HG02970 (cell line): ENCODE measurements at regions not wholly inside any gene's neighbourhood (a gene's known extent, or its start where the extent isn't known, plus 50 kb on each side); places are given as distances from the start of the nearest gene placed in this dataset.

Source experiments
- ATAC-seq: cut with Tn5 transposase; IDR thresholded peaks from one replicate; pipeline ENCODE4 v1.9.1; 2021; ENCODE audit warnings: mild to moderate bottlenecking, moderate library complexity, moderate number of reproducible peaks; ENCODE audit not compliant: unreplicated experiment, low FRiP score

DNA sequence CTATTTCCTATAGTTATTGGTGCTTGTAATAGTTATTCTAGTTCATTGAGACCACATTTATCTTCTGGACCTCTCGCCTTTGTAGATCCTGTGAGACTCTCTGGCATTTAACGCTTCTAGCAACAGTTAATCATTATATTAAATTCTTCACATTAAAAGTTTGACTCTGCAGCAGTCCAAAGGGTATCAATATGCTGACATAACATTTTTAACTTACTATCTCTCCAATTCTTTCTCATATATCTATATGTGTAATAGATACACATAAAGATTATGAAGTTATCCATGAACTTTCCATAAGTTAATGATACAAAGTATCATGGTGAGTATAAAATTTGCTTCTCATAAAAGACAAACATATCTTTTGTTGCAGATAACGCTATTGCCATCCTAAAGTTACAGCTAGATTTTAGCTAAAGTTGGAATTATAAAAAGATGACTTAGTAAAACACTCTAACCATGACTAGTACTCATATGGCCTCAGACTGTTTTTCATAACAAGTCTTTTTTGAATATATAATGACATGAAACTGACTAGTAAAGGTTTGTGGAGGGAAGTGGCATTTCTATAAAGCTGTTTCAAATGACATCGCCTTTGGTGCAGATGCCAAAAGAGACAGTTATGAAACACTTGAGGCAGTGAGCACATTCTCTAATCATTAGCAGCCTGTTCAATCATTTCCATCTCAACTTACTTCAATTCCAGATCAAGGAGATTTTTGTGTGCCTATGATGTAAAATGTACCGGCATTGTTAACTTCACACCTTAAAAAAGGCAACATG is 379.3 kb upstream of the CBLB start:
- ATAC-seq: no peak

DNA sequence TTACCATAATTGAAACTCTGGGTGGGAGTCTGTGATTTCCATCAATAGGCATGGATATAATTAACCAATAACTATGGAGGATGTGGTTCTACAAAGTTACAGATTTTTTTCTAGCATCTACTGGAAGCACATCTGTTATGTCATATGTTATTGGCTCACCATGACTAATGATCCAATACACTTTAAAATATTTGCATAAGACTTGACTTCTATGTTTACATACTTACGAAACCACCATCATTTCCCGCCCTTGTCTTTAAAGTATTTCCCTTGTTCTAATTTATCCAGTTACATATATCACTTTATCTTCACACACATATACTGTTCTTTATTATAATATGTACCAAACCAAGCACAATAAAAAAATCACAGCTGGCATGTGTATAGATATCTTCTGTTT is 380.3 kb upstream of the CBLB start:
- ATAC-seq: no peak

DNA sequence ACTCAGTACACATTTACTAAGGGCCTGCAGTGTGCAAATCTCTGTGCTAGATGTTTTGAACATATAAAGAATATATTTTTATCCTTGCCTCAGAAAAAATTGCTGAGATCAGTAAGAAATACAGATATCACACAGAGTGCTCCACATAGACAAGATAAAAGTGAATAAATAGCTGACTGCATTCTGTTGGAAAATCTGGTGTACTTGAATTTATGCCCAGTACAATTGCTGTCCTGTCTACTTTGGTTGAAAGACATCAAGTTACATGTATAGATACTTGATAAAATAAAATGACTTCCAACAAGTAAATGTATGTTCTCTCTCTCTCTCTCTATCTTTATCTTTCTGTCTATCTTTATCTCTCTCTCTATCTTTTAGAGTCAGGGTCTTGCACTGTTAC is 381.2 kb upstream of the CBLB start:
- ATAC-seq: no peak

DNA sequence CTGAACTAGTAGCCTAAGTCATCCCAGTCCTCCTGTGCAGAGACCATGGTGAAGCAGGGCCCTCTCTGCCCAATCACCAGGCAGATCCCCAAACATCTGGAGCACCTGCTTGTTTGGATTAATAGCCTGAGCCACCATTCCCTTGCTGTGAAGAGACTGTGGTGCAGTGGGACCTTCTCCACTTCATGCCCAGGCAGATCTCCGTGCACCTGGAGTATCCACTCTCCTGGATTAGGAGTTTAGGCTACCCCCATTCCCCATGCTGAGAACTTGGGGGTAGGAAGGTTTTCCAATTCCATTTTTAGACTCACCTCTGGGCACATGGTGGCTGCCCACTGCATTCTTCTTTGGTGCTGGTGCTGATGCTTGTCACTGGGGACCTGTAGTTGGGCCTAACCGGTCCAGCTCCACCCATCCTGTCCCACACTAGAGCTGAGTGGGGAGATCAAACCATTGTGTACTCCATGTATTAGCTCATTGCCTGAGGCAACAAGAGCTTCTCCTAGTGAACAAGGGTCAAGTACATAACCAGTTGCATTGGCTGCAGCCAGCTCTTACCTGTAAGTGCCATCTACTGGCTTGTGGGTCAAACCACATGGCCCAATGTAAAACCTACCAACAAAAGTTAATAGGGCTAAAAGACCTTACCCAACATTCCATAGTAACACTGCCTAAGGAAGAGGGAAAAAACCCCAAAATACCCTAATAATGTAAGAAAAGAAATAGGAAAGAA is 382.5 kb upstream of the CBLB start:
- ATAC-seq: no peak

DNA sequence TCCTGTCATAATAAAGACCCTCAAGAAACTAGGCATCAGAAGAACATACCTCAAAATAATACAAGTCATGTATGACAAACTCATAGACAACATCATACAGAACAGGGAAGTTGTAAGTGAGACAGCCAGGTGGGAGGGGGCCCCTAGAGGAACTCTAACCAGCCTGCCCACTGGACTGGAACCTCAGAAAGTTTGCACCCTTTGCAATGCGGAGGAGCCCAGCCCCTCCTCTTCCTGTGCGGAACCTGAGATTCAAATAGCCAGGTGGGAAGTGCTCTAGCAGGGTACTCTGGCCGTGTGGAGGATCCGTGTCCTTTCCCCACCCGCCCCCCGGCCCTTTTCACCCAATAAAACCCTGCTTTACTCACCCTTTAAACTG is 387.0 kb upstream of the CBLB start:
- peak; percentile 94 for ATAC-seq

DNA sequence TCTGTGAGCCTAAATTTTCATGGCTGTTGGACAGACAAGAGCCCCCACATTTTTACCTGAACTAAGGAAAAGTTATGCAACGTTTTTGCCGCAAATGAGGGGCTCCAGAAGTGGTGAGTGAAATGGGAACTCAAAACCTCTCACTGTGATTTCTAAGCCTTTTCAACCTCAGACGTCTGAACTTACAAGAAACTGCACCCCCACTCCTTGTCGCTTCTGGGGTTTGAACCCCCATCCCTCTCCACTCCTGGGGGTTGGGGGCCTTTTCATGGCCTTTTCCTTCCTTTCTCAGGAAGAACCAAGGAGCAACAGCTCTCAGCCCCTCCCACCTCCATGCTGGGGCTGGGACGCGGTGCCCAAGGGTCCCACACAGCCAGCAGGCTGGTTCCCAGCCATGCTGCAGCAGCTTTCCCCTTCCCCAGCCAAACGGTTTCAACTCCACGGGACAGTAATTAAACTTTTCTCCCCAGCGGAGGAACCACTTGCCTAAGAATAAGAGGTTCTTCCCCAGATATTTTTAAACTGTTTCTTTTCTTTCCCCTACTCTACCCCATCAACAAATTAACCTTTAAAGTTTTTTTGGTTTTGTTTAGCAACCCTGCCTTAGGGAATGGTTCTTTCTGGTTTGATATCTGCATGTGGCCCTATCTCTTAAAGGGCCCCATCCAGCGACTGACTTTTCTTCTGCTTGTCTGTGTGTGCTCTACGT is 387.6 kb upstream of the CBLB start:
- ATAC-seq: no peak

DNA sequence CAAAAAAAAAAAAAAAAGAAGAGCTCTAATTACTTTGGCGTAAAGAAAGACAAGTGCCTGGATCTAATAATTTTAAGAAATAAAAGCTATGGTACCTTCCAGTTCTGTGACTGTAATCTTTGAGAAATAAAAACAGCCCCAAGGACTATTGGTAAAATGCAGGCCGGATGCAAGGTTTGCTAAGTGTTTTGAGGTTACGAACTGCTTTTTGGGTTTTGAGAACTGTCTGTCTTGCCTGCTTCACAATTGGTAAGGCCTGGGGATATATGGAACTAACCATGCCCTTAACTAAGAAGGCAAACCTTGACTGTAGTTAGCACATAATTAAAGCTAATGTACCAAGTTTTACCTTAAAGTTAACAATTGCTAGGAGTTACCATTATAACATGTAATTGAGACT is 388.4 kb upstream of the CBLB start:
- ATAC-seq: no peak

DNA sequence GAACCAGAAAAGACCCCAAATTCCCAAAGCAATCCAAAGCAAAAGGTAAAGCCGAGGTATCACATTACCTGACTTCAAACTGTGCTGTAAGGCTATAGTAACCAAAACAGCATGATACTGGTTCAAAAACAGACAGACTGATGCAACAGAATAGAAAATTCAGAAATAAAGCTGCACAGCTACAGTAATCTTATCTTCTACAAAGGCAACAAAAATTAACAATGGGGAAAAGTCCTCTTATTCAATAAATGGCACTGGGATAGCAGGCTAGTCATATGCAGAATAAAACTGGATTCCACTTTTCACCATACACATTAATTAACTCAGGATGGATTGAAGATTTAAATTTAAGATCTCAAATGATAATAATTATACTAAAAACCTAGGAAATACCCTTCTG is 392.6 kb upstream of the CBLB start:
- ATAC-seq: no peak

DNA sequence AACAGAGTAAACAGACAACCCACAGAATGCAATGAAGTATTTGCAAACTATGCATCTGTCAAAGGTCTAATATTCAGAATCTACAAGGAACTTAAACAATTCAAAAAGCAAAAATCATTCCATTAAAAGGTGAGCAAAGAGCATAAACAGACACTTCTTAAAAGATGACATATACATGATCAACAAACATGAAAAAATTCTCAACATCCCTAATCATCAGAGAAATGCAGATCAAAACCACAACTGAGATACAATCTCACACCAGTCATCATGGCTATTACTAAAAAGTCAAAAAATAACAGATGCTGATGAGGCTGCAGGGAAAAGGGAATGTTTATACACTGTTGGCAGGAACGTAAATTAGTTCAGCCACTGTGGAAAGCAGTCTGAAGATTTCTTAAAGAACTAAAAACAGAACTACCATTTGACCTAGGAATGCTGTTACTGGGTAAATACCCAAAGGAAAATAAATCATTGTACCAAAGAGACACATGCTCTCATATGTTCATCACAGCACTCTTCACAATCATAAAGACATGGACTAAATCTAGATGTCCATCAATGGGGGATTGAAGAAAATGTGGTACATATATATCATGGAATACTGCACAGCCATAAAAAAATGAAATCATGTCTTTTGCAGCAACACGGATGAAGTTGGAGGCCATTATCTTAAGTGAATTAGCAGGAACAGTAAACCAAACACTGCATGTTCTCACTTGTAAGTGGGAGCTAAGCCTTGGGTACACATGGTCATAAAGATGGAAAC is 393.3 kb upstream of the CBLB start:
- ATAC-seq: no peak

DNA sequence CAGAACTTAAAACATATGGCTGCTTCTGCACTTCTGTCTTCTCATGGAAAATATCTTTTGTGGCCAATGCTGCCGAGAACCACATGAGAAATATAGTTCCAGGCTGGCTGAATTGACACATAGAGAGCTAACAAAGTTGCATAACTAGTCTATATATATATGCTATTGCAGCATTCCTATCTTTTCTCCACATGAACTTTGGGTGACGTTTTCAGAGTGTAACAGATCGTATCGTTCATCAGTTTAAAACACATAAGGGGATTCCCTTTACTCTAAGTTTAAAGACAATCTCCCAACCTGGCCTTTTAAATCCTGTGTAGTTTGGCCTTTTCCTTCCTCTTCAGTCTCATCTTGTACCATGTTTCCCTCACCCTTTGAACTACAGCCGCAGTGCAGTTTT is 394.2 kb upstream of the CBLB start:
- no peak for ATAC-seq

DNA sequence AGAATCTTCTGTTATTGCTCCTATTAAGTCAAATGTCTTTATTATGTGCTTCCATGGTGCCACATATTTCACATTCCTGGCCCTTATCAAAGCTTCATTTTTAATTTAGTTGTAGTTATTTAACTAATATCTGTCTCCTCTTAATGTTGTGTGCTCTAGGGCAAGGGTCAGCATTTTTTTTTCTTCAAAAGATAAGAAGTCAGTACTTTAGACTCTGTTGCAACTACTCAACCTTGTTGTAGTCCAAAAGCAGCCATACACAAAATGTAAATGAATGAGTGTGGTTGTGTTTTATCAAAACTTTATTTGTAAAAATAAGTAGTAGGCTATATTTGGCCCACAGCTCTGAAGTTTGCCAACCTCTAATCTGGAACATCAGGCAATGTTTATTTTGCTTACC is 394.7 kb upstream of the CBLB start:
- no peak for ATAC-seq

DNA sequence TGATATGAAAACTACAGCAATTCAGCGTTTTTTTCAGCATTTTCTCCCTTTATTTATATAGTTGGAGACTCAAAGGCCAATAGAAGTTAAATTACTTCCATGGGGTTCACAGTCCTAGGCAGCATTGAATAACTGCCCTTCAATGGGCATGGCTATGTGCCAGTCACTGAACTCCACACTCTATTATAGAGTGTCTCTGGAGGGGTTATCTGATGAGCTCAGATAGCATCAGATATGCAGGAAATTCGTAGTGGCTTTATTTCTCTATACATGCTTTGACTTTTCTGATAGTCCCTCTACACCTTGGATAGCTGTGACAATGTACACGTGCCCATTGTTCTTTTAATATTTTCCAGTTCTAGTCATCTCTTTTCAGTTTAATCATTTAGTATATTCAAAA is 396.9 kb upstream of the CBLB start:
- no peak for ATAC-seq

DNA sequence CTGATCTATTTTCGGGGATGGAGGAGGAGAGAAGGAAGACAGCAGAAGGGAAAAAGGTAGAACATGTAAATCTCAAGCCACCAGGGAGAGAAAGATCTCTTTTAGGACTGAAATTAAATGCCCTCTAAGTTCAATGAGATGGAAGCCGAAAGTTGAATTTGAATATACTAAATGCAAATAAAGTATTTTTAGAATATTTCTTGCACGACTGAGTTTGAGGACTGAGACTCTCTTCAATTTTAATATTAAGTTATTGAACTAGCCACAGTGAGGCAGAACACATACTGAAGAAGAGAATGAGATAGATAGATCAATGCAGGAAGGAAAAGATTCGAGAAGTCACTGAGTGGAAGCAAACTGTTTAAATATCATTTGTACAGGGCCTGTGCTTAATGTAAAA is 399.9 kb upstream of the CBLB start:
- no peak for ATAC-seq

DNA sequence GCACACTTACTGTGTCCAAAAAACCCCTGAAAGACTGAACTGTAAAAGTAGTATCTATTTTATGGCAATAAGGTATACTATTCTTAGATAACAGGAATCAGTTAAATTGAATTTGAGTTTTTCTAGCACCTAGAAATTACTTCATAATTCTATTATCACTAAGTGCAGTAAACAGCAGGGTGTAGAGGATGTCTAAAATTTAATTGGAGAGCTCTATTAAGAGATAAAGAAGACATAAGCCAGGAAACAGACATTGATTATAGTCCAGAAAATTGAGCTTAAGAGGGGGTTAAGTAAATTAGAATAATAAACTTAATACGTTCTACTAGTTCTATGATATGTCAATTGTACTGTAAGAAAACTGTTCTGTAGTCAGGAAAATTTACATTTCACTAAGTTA is 403.5 kb upstream of the CBLB start:
- no peak for ATAC-seq

DNA sequence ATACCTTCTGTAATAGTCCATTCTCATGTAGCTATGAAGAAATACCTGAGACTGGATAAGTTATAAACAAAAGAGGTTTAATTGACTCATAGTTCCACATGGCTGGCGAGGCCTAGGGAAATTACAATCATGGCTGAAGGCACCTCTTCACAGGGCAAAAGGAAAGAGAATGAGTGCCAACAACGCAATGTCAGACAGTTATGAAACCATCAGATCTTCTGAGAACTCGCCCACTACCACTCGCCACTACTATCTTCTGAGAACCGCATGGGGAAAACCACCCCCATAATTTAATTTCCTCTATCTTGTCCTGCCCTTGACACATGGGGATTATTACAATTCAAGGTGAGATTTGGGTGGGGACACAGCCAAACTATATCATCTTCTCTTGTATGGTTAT is 406.8 kb upstream of the CBLB start:
- no peak for ATAC-seq

DNA sequence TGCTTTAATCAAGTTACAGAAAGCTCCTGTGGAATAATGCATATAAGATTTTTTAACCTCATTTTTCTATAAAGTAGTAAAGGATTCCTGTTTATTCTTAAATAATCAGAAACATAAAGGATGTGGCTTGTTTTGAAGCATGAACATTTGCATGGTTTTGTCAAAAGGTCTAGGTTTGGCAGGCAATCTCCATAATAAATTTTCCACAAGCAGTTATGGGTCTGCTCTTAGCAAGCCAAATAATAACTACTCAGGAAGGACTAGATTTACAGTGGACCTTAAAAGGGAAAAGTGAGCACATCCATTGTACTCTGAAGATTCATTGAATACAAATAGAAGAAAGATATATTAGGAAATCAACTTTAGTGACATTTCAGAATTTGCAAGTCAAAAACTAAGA is 407.3 kb upstream of the CBLB start:
- ATAC-seq: no peak

DNA sequence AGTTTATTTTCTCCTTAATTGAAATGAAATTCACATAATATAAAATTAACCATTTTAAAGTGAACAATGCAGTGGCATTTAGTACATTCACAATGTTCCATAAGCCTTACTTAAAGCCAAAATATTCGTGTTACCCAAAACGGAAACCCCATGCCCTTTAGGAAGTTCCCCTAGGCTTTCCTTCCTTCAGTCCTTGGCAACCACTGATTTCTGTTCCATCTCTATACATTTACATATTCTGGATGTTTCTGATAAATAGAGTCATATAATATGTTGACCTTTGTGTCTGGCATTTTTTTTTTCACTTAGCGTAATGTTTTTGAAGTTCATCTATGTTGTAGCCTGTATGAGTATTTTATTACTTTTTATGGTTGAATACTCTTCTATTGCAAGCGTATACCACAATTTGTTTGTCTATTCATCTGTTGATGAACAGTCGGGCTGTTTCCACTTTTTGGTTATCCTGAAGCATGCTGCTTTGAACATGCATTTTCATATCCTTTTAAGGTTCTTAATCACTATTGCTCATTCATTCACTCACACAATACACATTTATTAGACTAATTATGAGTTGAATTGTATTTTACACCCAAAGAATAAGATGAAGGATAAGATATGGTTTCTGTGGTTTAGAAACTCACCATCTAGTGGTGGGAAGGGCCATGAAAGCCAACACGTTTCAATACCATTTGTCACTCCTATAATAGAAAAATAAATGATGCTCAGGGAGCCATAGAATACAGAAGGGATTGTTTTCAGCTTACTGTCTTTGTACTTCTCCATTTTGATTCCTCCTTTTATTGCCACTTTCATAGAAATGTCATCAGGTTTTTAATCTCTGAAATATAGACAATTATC is 408.2 kb upstream of the CBLB start:
- ATAC-seq: no peak

DNA sequence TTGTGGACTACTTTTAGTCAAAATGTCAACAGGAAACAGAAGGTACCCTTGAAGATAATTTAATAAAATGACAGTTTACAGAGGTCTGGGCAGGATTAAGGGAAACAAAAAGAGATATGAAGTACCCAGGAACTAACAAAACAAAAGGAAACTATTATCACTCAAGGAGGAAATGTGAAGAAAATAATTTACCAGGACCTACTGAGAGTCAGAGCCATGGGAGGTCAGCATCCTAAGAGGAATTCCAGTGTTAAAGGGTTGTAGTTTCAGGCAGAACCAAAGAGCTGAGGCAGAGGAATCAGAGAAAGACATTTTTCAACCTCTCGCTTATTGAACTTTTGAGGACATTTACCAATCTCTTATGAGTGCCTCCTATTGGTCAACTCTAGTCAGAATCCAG is 408.9 kb upstream of the CBLB start:
- no peak for ATAC-seq

DNA sequence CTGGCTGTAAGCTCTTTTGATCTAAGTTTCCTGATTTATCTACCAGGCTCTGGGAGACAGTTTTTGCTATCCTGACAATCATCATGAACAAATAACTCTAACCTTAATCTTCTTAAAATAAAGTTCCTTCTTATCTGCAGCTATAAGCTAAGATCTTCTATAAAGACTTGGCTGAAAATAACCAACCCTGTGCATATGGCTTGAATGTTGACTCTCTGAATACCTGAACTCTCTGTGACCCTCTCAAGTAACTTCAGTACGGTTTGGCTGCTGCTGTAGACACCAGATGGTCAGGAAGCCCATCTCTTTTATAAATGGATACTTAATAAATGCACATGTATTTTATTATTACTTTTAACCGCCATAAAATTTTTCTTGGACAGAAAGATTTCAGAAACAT is 412.4 kb upstream of the CBLB start:
- ATAC-seq: no peak

DNA sequence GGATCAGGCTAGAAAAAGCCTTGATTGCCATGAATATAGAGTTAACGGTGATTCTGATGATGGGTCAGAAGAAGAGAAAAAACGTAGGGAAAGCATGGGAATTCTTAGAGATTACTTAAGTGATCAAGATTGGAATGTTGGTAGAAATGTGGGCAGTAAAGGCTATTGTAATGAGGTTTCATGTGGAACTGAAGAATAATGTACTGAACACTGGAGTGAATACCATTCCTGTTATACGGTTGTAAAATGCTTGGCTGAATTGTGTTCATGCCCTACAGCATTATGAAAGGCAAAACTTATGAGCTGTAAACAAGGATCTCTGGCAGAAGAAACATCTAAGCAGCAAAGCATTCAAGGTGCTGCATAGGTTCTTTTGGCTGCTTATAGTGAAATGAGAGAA is 414.1 kb upstream of the CBLB start:
- ATAC-seq: no peak
